Stimulated activated CD4-positive, alpha-beta T cell treated with anti-CD3 and anti-CD28 coated beads, TNF-alpha, amount 100 ng/mL, for 4 hours (primary cell): ENCODE measurements at regions not wholly inside any gene's neighbourhood (a gene's known extent, or its start where the extent isn't known, plus 50 kb on each side); places are given as distances from the start of the nearest gene placed in this dataset.
"Not testable (repeated sequence)": the region's sequence is repeated elsewhere in the genome, so short reads cannot be mapped to it uniquely, and the experiment has no call there.

Source experiments
- DNase-seq, 3 experiments: peaks; one replicate each; pipeline ENCODE4 v3.0.0-alpha.2; 2020; ENCODE audit warnings: low read depth in 3 of 3

- DNase-seq: not testable (repeated sequence)
Measured at GRCh38 chr2:111496176-111496575, 375.5 kb downstream of the BCL2L11 start.

DNA sequence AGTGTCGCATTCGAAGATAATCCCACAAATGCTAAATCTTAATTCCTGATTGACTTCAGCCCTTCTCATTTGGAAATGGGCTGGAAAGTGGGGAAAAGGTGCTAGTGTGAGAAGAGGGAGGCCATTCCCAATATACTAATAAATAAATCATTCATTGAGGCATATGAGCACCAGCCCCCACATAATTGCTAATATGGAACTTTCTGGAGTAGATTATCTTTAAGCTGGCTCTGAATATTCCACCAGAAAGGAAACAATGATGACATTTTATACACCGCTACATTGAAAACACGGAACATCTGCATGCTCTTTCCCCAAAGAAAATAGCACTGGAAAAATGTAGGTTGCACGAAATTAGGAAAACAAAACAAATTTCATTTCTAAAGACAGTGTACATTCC, 376.1 kb downstream of the BCL2L11 start:
- not testable (repeated sequence) for DNase-seq

DNA sequence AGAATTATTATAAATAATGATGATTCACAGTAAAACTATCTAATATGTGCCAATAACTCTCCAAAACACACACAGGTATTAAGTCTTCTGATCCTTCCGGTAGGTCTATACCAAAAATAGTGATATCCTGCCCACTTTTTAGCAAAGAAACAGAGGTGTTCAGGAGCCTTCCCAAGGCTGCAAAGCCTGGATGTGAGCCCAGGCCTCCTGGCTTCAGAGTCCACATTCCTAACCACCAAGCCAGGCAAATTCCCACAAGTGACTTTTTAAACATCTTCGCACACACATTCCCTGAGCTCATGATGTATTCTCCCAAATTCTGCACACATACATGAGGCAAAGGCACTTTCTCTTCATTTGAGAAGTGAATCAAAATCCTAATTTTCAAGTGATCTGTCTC, 376.6 kb downstream of the BCL2L11 start:
- DNase-seq: not testable (repeated sequence)

- not testable (repeated sequence) for DNase-seq
Measured at GRCh38 chr2:111500536-111501062, 379.9 kb downstream of the BCL2L11 start.

DNA sequence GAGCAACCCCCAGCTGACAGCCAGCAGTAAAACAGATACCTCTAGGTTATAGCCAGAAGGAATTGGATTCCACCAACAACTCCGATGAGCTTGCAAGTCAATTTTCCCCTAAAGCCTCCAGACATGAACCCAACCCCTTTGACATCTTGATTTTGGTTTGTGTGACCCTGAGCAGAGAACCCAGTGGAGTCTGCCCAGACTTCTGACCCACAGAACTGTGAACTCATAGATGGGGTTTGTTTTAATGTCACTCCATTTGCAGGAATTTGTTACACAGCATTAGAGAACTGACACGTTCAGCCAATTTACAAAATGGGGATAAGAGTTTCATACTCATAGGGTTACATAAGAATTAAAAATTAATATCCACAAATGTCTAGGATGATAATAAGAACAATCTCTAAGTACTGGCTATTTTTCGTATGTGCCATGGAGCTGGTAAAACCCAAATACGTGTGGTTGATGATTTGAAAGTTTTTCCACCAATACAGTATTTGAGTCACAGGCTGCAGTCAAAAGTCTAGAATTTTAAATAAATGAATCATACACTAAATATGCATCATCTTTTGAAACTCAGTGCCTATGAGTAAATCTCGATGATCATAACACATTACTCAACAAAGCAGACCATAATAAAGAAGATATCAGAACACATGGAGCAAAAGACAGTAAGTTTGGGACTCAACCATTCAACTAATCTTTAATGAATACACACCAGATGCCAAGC, 380.0 kb downstream of the ANAPC1 start:
- not testable (repeated sequence) for DNase-seq

DNA sequence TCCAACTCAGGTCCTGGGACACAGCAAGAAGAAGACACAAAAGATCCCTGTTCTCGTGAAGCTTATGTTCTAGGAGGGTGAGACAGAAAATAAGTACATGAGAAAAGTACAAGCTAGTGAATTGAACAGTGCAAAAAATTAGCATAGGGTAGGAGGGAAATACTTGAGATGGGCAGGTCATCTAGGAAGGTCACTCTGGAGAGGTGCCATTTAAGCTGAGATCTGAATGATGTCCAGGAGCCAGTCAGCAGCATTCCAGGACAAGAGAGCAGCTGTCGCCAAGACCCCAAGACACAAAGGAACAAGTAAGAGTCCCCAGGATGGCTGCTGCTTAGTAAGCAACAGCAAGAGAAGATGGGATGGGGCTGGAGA, 379.4 kb downstream of the ANAPC1 start:
- DNase-seq: not testable (repeated sequence)

GRCh38 chr2:111505267-111505666, 378.7 kb downstream of the ANAPC1 start:
- DNase-seq: not testable (repeated sequence)

GRCh38 chr2:111506936-111507335, 377.1 kb downstream of the ANAPC1 start:
- not testable (repeated sequence) for DNase-seq

DNA sequence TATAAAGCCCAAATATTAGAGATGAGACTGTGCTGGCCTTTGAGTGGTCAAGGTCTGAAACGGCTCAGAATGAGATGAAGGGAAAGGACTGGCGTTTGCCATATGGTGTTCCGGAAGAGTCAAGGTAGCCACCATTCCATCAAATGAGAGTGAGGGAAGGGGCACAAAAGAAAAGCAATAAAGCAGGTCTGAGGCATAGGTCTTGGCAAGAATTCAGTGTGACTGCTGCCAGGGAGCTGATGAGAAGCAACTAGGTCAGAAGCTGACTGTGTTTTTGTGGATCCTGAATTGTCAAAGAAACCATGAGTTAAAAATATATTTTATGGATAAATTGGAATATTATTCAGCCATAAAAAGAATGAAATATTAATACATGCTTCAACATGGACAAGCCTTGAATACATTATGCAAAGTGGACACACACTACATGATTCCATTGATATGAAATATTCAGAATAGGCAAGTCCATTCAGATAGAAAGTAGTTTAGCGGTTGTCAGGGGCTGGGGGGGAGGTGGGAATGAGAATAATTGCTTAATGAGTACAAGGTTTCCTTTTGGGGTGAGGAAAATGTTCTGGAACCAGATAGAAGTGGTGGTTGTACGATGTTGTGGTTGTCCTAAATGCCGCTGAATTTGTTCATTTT, 374.6 kb downstream of the ANAPC1 start:
- DNase-seq: not testable (repeated sequence)

- DNase-seq: not testable (repeated sequence)
Measured at GRCh38 chr2:111510384-111510783, 373.6 kb downstream of the ANAPC1 start.

GRCh38 chr2:111511062-111511461, 372.9 kb downstream of the ANAPC1 start:
- DNase-seq: not testable (repeated sequence)

- not testable (repeated sequence) for DNase-seq
Measured at GRCh38 chr2:111512378-111512777, 371.6 kb downstream of the ANAPC1 start.

DNA sequence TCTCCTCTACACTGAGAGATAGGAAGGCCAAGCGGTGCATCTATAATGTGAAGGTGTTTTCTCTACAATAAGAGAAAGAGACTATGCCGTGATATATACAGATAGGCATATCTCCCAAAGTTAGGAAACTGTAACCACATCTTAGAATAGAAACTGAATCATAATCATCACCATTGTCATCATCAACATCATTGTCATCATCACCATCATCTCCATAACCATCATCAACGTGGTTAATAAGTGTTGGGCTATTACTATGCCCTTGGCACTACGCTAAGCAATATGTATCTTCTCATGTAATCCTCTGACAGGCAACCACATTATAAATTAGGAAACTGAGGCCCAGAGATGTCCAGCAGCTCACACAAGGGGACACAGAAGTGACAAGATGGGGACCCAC, 369.9 kb downstream of the ANAPC1 start:
- not testable (repeated sequence) for DNase-seq

GRCh38 chr2:111517050-111517720, 366.8 kb downstream of the ANAPC1 start:
- DNase-seq: not testable (repeated sequence)

GRCh38 chr2:111517721-111518053, 366.3 kb downstream of the ANAPC1 start:
- DNase-seq: not testable (repeated sequence)

GRCh38 chr2:111519071-111519470, 364.9 kb downstream of the ANAPC1 start:
- DNase-seq: no peak

GRCh38 chr2:111522231-111522768, 361.7 kb downstream of the ANAPC1 start:
- no peak for DNase-seq

DNA sequence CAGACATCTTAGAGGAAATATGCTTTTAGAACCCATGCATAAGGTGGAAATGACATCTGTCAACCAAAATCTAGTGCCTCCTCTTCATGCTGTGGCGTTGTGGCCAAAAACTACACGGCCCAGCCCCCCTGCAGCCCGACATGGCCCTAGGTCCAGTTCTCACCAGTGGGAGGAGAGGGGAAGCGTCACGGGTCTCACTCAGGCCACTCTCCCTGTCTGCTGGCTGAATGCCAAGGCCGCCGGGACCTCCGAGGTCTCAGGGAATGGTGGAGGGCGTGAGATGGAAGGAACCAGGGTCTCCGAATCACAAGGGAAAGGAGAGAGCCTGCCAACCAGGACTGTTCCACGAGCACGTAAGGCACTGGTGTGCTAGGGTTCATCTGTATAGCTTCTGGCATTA, 361.0 kb downstream of the ANAPC1 start:
- no peak for DNase-seq

DNA sequence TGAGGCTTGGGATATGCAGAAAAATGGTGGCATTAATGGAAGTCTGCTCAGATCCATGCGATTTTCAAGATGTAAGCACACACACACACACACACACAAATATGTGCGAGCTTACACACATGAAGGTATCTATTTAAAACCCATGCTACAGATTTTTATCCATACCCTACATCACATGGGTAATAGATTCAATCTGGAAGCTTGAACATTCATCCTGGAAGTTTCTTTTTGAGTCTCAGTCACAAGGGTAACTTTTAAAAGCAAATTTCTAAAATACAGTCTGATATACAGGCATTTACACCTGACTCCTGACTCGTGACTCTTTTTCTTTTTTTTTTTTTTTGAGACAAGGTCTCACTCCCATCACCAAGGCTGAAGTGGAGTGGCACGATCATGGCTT, 359.0 kb downstream of the ANAPC1 start:
- not testable (repeated sequence) for DNase-seq

DNA sequence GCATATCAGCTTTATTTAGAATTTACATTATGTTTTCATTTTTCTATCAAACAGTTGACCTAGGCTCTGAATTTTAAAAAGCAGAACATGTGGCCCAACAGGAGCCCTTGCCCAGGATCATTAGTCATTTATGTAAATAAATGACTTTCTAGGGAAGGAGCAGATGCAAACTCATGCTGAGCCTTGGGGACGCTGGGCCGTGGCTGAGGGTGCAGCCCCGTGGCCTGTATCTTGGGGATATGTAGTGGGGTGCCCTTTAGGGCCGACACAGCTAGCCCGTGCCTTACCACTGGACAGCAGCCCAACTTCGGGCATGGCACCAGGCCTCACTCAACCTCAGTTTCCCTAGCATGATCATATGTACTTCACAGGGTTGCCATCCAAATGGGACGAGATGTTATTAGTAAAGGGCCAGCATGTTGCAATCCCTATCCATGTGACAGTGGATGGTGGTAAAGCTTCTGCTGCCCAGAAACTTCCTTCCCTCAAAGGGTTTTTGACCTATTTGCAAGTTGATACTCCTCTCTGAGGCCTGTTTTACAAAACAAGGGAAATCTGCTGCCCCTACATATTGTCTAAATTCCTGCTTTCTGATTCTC, 357.9 kb downstream of the ANAPC1 start:
- not testable (repeated sequence) for DNase-seq

DNA sequence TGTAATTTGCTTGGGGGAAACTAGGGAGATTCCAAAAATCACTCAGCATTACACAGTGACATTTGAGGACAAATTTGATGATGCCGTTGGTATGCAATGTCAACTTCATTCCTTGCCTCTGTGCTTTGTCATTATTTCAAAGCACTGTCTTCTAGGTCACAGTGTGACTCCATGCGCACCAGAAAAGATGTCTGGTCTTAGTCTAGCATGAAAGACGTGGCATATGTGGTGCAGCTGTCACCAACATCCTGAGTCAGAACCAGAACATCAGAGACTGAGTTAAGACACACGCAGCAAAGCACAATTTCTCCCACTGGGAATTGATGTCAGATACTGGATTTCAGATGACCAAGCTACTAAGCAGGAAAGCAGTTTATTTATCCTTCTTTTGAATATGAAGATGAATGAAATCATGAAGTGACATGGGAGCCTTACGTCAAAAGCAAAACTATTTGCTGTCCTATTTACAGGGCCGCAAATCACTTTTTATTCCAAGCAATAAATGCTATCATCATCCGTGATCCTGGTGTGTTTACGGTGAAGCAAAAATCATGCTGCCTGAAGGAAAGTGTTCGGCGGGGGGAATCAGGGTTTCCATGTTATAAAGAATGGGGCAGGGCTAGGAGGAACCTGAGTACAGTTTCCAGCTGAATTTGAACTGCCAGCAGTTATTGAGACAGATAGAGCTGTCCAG, 356.1 kb downstream of the ANAPC1 start:
- not testable (repeated sequence) for DNase-seq
